ENCODE measurements at regions not wholly inside any gene's neighbourhood (a gene's known extent, or its start where the extent isn't known, plus 50 kb on each side); places are given as distances from the start of the nearest gene placed in this dataset.

- H3K27ac ChIP-seq: no peak overlapping the region
- H3K36me3 ChIP-seq (replicated peaks in 1 of 2): no peaks in the 10 kb centered on the region
- H3K4me1 ChIP-seq (replicated peaks in 1 of 2): no peaks in the 10 kb centered on the region
- 32 to 47% (median 46%) methylated on average over 1 of the region's 1 CpG for WGBS, 4 donors
- H3K9me3 ChIP-seq (replicated peaks in 1 of 3): no peaks in the 10 kb centered on the region
- TF ChIP-seq POLR2A (IDR thresholded peaks at IDR 0.05): no peak
- no peak for TF ChIP-seq CTCF (IDR thresholded peaks at IDR 0.05)
- no peaks in the 10 kb centered on the region for H3K27me3 ChIP-seq
- DNase-seq: no peak
- intact Hi-C loops (cut with DNase I): no loop called here
- H3K4me3 ChIP-seq: no peak overlapping the region
Observed at GRCh38 chr6:73965539-73966029, 269.6 kb downstream of the CD109 start.

GRCh38 chr6:73964241-73964854 lies 268.3 kb downstream of the CD109 start:
- H3K9me3 ChIP-seq (replicated peaks in 1 of 3): no peaks in the 10 kb centered on the region
- WGBS, 4 donors: 55 to 88% (median 71%) methylated on average over 2 of the region's 2 CpGs
- no peak for DNase-seq
- TF ChIP-seq CTCF (IDR thresholded peaks at IDR 0.05): no peak
- TF ChIP-seq POLR2A (IDR thresholded peaks at IDR 0.05): no peak
- no peaks in the 10 kb centered on the region for H3K27me3 ChIP-seq
- H3K4me3 ChIP-seq: no peak overlapping the region
- intact Hi-C loops (cut with DNase I): no loop called here
- H3K36me3 ChIP-seq (replicated peaks in 1 of 2): no peaks in the 10 kb centered on the region
- no peak overlapping the region for H3K27ac ChIP-seq
- no peaks in the 10 kb centered on the region for H3K4me1 ChIP-seq (replicated peaks in 1 of 2)

- Histone ChIP-seq H3K27me3 (no peaks in the 10 kb centered on the region), H3K36me3 (replicated peaks in 1 of 2) (no peaks in the 10 kb centered on the region), H3K4me3 (no peak overlapping the region), H3K27ac (no peak overlapping the region), H3K4me1 (replicated peaks in 1 of 2) (no peaks in the 10 kb centered on the region), H3K9me3 (replicated peaks in 1 of 3) (no peaks in the 10 kb centered on the region)
- 75 to 98% (median 89%) methylated on average over 3 of the region's 3 CpGs for WGBS, 4 donors
- DNase-seq: no peak
- intact Hi-C loops (cut with DNase I): no loop called here
- TF ChIP-seq CTCF (IDR thresholded peaks at IDR 0.05): no peak
- TF ChIP-seq POLR2A (IDR thresholded peaks at IDR 0.05): no peak
Observed at GRCh38 chr6:73962884-73963283, 266.9 kb downstream of the CD109 start.

GRCh38 chr6:73956305-73956704 lies 260.3 kb downstream of the CD109 start:
- no peak overlapping the region for H3K4me3 ChIP-seq
- intact Hi-C loops (cut with DNase I): no loop called here
- WGBS, 4 donors: 25 to 39% (median 31%) methylated on average over 1 of the region's 1 CpG

More at GRCh38 chr6:73956305-73956704, 260.3 kb downstream of the CD109 start:
- Histone ChIP-seq H3K27me3 (no peaks in the 10 kb centered on the region), H3K27ac (no peak overlapping the region), H3K36me3 (replicated peaks in 1 of 2) (no peaks in the 10 kb centered on the region), H3K9me3 (replicated peaks in 1 of 3) (no peaks in the 10 kb centered on the region), H3K4me1 (replicated peaks in 1 of 2) (no peaks in the 10 kb centered on the region)
- no peak for DNase-seq
- TF ChIP-seq POLR2A (IDR thresholded peaks at IDR 0.05): no peak
- TF ChIP-seq CTCF (IDR thresholded peaks at IDR 0.05): no peak
